Muscle of leg (tissue), 3 donors: ENCODE measurements at regions not wholly inside any gene's neighbourhood (a gene's known extent, or its start where the extent isn't known, plus 50 kb on each side); places are given as distances from the start of the nearest gene placed in this dataset.
A peak's percentile ranks its signal among the peaks of the same experiment; 100 is the strongest.
"Not testable (repeated sequence)": the region's sequence is repeated elsewhere in the genome, so short reads cannot be mapped to it uniquely, and the experiment has no call there.

ENCODE experiments used
- DNase-seq: peaks from one replicate; pipeline ENCODE4 v3.0.0; 2013
- H3K27ac ChIP-seq: one replicate; pipeline ENCODE4 v1.5.1; 2013; ENCODE audit warnings: mild to moderate bottlenecking, low read length, control low read depth
- H3K27me3 ChIP-seq: one replicate; pipeline ENCODE4 v1.6.1; 2013; ENCODE audit warnings: low read length; ENCODE audit not compliant: control insufficient read depth, insufficient read depth
- H3K36me3 ChIP-seq: one replicate; pipeline ENCODE4 v1.6.1; 2013; ENCODE audit warnings: low read length; ENCODE audit not compliant: control insufficient read depth, insufficient read depth
- H3K4me1 ChIP-seq: one replicate; pipeline ENCODE4 v1.6.1; 2013; ENCODE audit warnings: low read length; ENCODE audit not compliant: control insufficient read depth, insufficient read depth
- H3K4me3 ChIP-seq: one replicate; pipeline ENCODE4 v1.5.1; 2013; ENCODE audit warnings: low read length, control low read depth
- H3K9me3 ChIP-seq: replicated peaks from 2 replicates; pipeline ENCODE4 v1.6.1; 2013; ENCODE audit warnings: low read depth, low read length; ENCODE audit not compliant: control insufficient read depth
- WGBS: methylation state at CpG from one replicate; pipeline ENCODE4 v1.1.5; 2013; ENCODE audit warnings: missing lambda C conversion rate; ENCODE audit not compliant: insufficient coverage; 5-methylcytosine and 5-hydroxymethylcytosine counted together

GRCh38 chr22:23484651-23485050 lies 95.4 kb downstream of the IGLL1 start:
- Histone ChIP-seq H3K27ac (no peak overlapping the region), H3K4me3 (no peak overlapping the region), H3K36me3 (no peaks in the 10 kb centered on the region), H3K4me1 (no peaks in the 10 kb centered on the region), H3K9me3 (no peaks in the 10 kb centered on the region), H3K27me3 (no peaks in the 10 kb centered on the region)
- DNase-seq, result no peak
- 80% methylated on average over 3 of the region's 5 CpGs for WGBS

DNA sequence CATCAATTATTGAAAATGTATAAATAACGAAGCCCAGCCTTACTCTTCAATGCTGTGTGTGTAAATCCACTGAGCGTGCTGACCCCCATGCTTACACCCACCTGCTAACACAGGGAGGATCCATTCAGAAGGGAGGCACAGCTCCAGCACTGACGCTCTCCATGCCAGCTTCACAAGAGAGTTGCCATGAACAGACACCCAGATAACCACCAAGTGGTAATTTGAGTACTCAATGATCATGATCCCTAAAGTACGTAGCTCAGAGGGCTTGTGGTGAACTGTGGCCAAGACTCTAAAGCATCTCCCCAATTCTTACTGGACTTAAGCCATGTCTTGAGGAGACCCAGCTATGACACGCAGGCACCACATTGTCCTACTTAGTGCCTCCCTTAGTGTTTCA lies 98.7 kb downstream of the IGLL1 start:
- H3K27me3 ChIP-seq, result no peaks in the 10 kb centered on the region
- 90% methylated on average over 2 of the region's 5 CpGs for WGBS
- no peak overlapping the region for H3K4me3 ChIP-seq

GRCh38 chr22:23478175-23478574 lies 101.9 kb downstream of the IGLL1 start:
- no peak for DNase-seq
- H3K36me3 ChIP-seq, result no peaks in the 10 kb centered on the region
- 56% methylated on average over 2 of the region's 4 CpGs for WGBS
- H3K4me3 ChIP-seq, result no peak overlapping the region
- H3K9me3 ChIP-seq, result no peaks in the 10 kb centered on the region
- H3K4me1 ChIP-seq, result no peaks in the 10 kb centered on the region
- no peak overlapping the region for H3K27ac ChIP-seq
- no peaks in the 10 kb centered on the region for H3K27me3 ChIP-seq

More for the DNA sequence above, 98.7 kb downstream of the IGLL1 start:
- no peaks in the 10 kb centered on the region for H3K9me3 ChIP-seq
- H3K27ac ChIP-seq, result no peak overlapping the region
- DNase-seq, result no peak
- no peaks in the 10 kb centered on the region for H3K4me1 ChIP-seq
- no peaks in the 10 kb centered on the region for H3K36me3 ChIP-seq

GRCh38 chr22:23474531-23474930 lies 105.6 kb downstream of the IGLL1 start:
- H3K27ac ChIP-seq, H3K9me3 ChIP-seq, H3K4me1 ChIP-seq, DNase-seq, H3K27me3 ChIP-seq, H3K36me3 ChIP-seq, H3K4me3 ChIP-seq: not testable (repeated sequence)
- 81% methylated on average over 3 of the region's 6 CpGs for WGBS

DNA sequence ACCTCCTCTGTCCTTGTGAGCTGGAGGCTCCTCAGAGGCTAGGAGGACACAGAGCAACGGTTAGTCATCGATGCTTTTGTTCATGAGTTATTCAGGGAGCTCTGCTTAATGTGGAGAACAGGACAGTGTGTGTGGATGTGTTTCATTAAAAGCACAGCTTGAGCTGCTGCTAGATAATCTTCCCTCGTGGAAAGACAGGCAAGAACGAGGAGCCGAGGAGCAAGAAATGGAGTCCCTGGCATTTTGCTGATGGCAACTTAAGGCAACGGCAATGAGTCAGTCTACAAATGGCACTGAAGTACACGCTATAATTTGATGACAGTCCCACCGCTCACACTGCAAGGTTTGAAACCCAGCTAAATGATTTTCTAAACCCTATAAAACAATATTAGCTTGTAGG lies 106.2 kb downstream of the IGLL1 start:
- H3K9me3 ChIP-seq, result no peaks in the 10 kb centered on the region
- H3K36me3 ChIP-seq, result no peaks in the 10 kb centered on the region
- no peaks in the 10 kb centered on the region for H3K4me1 ChIP-seq
- H3K4me3 ChIP-seq, result no peak overlapping the region
- H3K27me3 ChIP-seq, result no peaks in the 10 kb centered on the region
- DNase-seq, result no peak
- no peak overlapping the region for H3K27ac ChIP-seq
- WGBS, result 44% methylated on average over 3 of the region's 8 CpGs

GRCh38 chr22:23472376-23472775 lies 107.7 kb downstream of the IGLL1 start:
- H3K9me3 ChIP-seq, H3K27me3 ChIP-seq, H3K36me3 ChIP-seq, DNase-seq, H3K4me1 ChIP-seq, H3K27ac ChIP-seq, H3K4me3 ChIP-seq: not testable (repeated sequence)
- no CpG with 5 or more reads among the region's 7 CpGs for WGBS

DNA sequence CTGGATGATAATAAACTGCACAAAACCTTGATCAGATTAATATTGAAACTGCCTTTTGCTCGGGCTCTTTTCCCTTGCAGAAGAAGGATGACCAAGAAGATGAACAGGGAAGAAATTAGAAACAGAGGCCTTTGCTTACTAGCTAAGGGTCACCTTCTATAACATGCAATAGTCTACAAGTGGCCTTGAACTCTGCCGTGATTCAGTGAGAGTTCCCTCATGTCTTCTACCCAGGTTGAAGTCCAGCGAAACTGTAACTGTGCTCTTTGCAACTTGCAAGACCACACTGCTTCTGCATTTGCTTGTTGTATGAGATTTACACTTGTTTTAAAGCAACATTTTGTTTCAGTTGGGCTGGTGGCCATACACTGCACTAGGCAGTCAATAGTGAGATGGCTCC lies 108.4 kb downstream of the IGLL1 start:
- Histone ChIP-seq H3K4me3 (no peak overlapping the region), H3K4me1 (no peaks in the 10 kb centered on the region), H3K27ac (no peak overlapping the region), H3K27me3 (no peaks in the 10 kb centered on the region), H3K9me3 (no peaks in the 10 kb centered on the region), H3K36me3 (no peaks in the 10 kb centered on the region)
- 82% methylated on average over 2 of the region's 3 CpGs for WGBS
- DNase-seq, result no peak

DNA sequence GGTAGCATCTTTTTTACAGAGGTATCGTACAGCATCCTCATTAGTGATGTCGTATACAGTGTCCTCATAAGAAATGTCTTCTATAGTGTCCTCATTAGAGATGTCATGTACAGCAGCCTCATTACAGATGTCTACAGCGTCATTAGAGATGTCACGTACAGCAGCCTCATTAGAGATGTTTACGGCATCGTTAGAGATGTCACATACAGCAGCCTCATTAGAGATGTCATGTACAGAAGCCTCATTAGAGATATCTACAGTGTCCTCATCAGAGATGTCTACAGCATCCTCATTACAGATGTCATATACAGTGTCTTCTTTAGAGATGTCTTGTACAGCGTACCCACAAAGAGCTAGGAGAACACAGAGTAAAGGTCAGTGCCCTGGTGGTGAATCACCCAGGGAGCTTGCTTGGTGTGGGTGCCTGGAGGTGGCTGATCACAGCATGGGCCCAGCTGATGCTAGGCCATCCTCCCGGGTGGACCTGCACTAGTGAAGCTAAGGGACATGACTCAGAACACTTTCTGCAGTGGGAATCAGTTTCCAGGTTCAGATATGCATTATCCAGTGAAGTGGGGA lies 109.2 kb downstream of the IGLL1 start:
- no peak for DNase-seq
- no peaks in the 10 kb centered on the region for H3K4me1 ChIP-seq
- H3K27me3 ChIP-seq, result no peaks in the 10 kb centered on the region
- 95% methylated on average over 6 of the region's 8 CpGs for WGBS
- no peaks in the 10 kb centered on the region for H3K36me3 ChIP-seq
- no peaks in the 10 kb centered on the region for H3K9me3 ChIP-seq
- no peak overlapping the region for H3K27ac ChIP-seq
- H3K4me3 ChIP-seq, result no peak overlapping the region

- Histone ChIP-seq H3K4me3 (no peak overlapping the region), H3K27me3 (no peaks in the 10 kb centered on the region), H3K27ac (no peak overlapping the region), H3K9me3 (no peaks in the 10 kb centered on the region), H3K4me1 (no peaks in the 10 kb centered on the region), H3K36me3 (no peaks in the 10 kb centered on the region)
- no peak for DNase-seq
Observed at GRCh38 chr22:23467721-23468294, 112.3 kb downstream of the IGLL1 start.

DNA sequence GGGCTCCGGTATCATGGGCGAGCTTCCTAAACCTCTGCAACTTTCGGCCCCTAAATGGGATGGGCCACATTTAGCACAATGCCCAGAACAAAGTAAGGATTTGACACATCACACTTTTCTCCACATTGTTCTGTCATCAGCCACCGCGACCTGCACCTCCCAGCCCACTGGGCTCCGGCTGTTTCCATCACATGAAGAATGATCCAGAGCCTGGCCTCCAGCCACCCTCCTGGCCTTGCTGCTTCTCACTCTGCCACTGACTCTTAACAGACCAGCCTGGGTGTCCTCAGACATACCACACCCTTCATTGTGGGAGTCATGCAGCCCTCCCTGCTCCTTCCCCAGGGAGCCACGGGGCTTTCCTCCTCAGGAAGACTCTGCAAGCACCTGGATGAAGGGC lies 113.7 kb downstream of the IGLL1 start:
- Histone ChIP-seq H3K27me3 (no peaks in the 10 kb centered on the region), H3K9me3 (no peaks in the 10 kb centered on the region), H3K27ac (no peak overlapping the region), H3K4me3 (no peak overlapping the region), H3K4me1 (no peaks in the 10 kb centered on the region), H3K36me3 (no peaks in the 10 kb centered on the region)
- 81% methylated on average over 4 of the region's 7 CpGs for WGBS
- DNase-seq, result no peak

GRCh38 chr22:23464796-23465195 lies 115.3 kb downstream of the IGLL1 start:
- DNase-seq, result peak; percentile 89
- not testable (repeated sequence) for H3K9me3 ChIP-seq, H3K27ac ChIP-seq, H3K4me3 ChIP-seq, H3K4me1 ChIP-seq, H3K36me3 ChIP-seq, H3K27me3 ChIP-seq
- 0% methylated on average over 1 of the region's 6 CpGs for WGBS
